ENCODE measurements at regions not wholly inside any gene's neighbourhood (a gene's known extent, or its start where the extent isn't known, plus 50 kb on each side); places are given as distances from the start of the nearest gene placed in this dataset.
"Not testable (repeated sequence)": the region's sequence is repeated elsewhere in the genome, so short reads cannot be mapped to it uniquely, and the experiment has no call there.

GRCh38 chr1:83218036-83218716 lies 780.8 kb downstream of the TTLL7 start:
- not testable (repeated sequence) for TF ChIP-seq CTCF, POLR2A (IDR thresholded peaks at IDR 0.05)

All from right lobe of liver (tissue), 4 donors.